ENCODE measurements at regions not wholly inside any gene's neighbourhood (a gene's known extent, or its start where the extent isn't known, plus 50 kb on each side); places are given as distances from the start of the nearest gene placed in this dataset.

- DNase-seq (ENCODE audit: low spot score) = no peak
- intact Hi-C loops (cut with DNase I) = no loop called here
Measured at GRCh38 chr9:31637861-31638260, 746.6 kb upstream of the ACO1 start.

- intact Hi-C loops (cut with DNase I) = no loop called here
Measured at GRCh38 chr9:31639451-31639850, 745.0 kb upstream of the ACO1 start.

GRCh38 chr9:31669311-31669710, 715.1 kb upstream of the ACO1 start:
- intact Hi-C loops (cut with DNase I) = no loop called here
- DNase-seq (ENCODE audit: low spot score) = no peak

More at GRCh38 chr9:31639451-31639850, 745.0 kb upstream of the ACO1 start:
- DNase-seq (ENCODE audit: low spot score) = no peak

- intact Hi-C loops (cut with DNase I) = no loop called here
Measured at GRCh38 chr9:31671011-31671410, 713.4 kb upstream of the ACO1 start.

GRCh38 chr9:31674264-31674663, 710.2 kb upstream of the ACO1 start:
- no peak for DNase-seq (ENCODE audit: low spot score)
- intact Hi-C loops (cut with DNase I) = no loop called here

More at GRCh38 chr9:31671011-31671410, 713.4 kb upstream of the ACO1 start:
- no peak for DNase-seq (ENCODE audit: low spot score)

- intact Hi-C loops (cut with DNase I) = no loop called here
- no peak for DNase-seq (ENCODE audit: low spot score)
Measured at GRCh38 chr9:31677415-31677814, 707.0 kb upstream of the ACO1 start.

- intact Hi-C loops (cut with DNase I) = no loop called here
- no peak for DNase-seq (ENCODE audit: low spot score)
Measured at GRCh38 chr9:31677877-31678276, 706.6 kb upstream of the ACO1 start.

- intact Hi-C loops (cut with DNase I) = no loop called here
- no peak for DNase-seq (ENCODE audit: low spot score)
Measured at GRCh38 chr9:31683116-31683515, 701.3 kb upstream of the ACO1 start.

GRCh38 chr9:31697956-31698355, 686.5 kb upstream of the ACO1 start:
- no peak for DNase-seq (ENCODE audit: low spot score)
- intact Hi-C loops (cut with DNase I) = no loop called here

- DNase-seq (ENCODE audit: low spot score) = no peak
- intact Hi-C loops (cut with DNase I) = no loop called here
Measured at GRCh38 chr9:31699836-31700235, 684.6 kb upstream of the ACO1 start.

GRCh38 chr9:31700252-31701045, 684.0 kb upstream of the ACO1 start:
- intact Hi-C loops (cut with DNase I) = no loop called here
- no peak for DNase-seq (ENCODE audit: low spot score)

GRCh38 chr9:31702957-31703356, 681.5 kb upstream of the ACO1 start:
- intact Hi-C loops (cut with DNase I) = no loop called here

GRCh38 chr9:31715250-31715649, 669.2 kb upstream of the ACO1 start:
- intact Hi-C loops (cut with DNase I) = no loop called here
- no peak for DNase-seq (ENCODE audit: low spot score)

More at GRCh38 chr9:31702957-31703356, 681.5 kb upstream of the ACO1 start:
- DNase-seq (ENCODE audit: low spot score) = no peak

- no peak for DNase-seq (ENCODE audit: low spot score)
Measured at GRCh38 chr9:31719262-31719661, 665.2 kb upstream of the ACO1 start.

GRCh38 chr9:31730398-31730797, 654.0 kb upstream of the ACO1 start:
- intact Hi-C loops (cut with DNase I) = no loop called here
- DNase-seq (ENCODE audit: low spot score) = peak; percentile 76

More at GRCh38 chr9:31719262-31719661, 665.2 kb upstream of the ACO1 start:
- intact Hi-C loops (cut with DNase I) = no loop called here

GRCh38 chr9:31733166-31733565, 651.3 kb upstream of the ACO1 start:
- DNase-seq (ENCODE audit: low spot score) = no peak
- intact Hi-C loops (cut with DNase I) = no loop called here

GRCh38 chr9:31736581-31737179, 647.8 kb upstream of the ACO1 start:
- DNase-seq (ENCODE audit: low spot score) = no peak
- intact Hi-C loops (cut with DNase I) = no loop called here

GRCh38 chr9:31740705-31741104, 643.7 kb upstream of the ACO1 start:
- intact Hi-C loops (cut with DNase I) = no loop called here
- DNase-seq (ENCODE audit: low spot score) = no peak

GRCh38 chr9:31744589-31744988, 639.9 kb upstream of the ACO1 start:
- intact Hi-C loops (cut with DNase I) = no loop called here
- no peak for DNase-seq (ENCODE audit: low spot score)

GRCh38 chr9:31745468-31745867, 639.0 kb upstream of the ACO1 start:
- DNase-seq (ENCODE audit: low spot score) = no peak
- intact Hi-C loops (cut with DNase I) = no loop called here

GRCh38 chr9:31745886-31746285, 638.6 kb upstream of the ACO1 start:
- no peak for DNase-seq (ENCODE audit: low spot score)
- intact Hi-C loops (cut with DNase I) = no loop called here

Data from posterior vena cava (tissue), 2 donors.